Prostate gland (tissue), 2 donors: ENCODE measurements at regions not wholly inside any gene's neighbourhood (a gene's known extent, or its start where the extent isn't known, plus 50 kb on each side); places are given as distances from the start of the nearest gene placed in this dataset.

Experiments
- CTCF ChIP-seq, 4 experiments: fragments of 200-600 bp in 2 of 4; fragments of 450-650 bp in 2 of 4; sonication (generic) in 2 of 4; IDR thresholded peaks; 1 replicate in 3 of 4; 2 replicates in 1 of 4; pipeline ENCODE4 v1.5.1; 2016 to 2019; ENCODE audit warnings: antibody characterized with exemption in 4 of 4, mild to moderate bottlenecking in 2 of 4, moderate library complexity in 2 of 4
- POLR2A ChIP-seq: fragments of 450-650 bp; IDR thresholded peaks from one replicate; pipeline ENCODE4 v1.6.1; 2016; ENCODE audit warnings: antibody characterized with exemption, mild to moderate bottlenecking
- POLR2AphosphoS5 ChIP-seq: sonication (generic); formaldehyde crosslinking; IDR thresholded peaks from one replicate; pipeline ENCODE4 v1.6.1; 2017; ENCODE audit warnings: antibody characterized with exemption

- no peak for TF ChIP-seq POLR2A
- no peak for TF ChIP-seq CTCF (IDR thresholded peaks at IDR 0.05)
- no peak for TF ChIP-seq POLR2AphosphoS5
Observed at GRCh38 chr5:129170050-129170449, 75.5 kb downstream of the ISOC1 start.
